GM18867 (cell line): ENCODE measurements at regions not wholly inside any gene's neighbourhood (a gene's known extent, or its start where the extent isn't known, plus 50 kb on each side); places are given as distances from the start of the nearest gene placed in this dataset.
"Not testable (repeated sequence)": the region's sequence is repeated elsewhere in the genome, so short reads cannot be mapped to it uniquely, and the experiment has no call there.

Experiments
- ATAC-seq: cut with Tn5 transposase; IDR thresholded peaks from one replicate; pipeline ENCODE4 v1.9.1; 2021; ENCODE audit warnings: mild to moderate bottlenecking, moderate library complexity; ENCODE audit not compliant: unreplicated experiment

GRCh38 chr9:61953108-61953507 lies 763.3 kb downstream of the SPATA31A7 start:
- not testable (repeated sequence) for ATAC-seq

- ATAC-seq, result not testable (repeated sequence)
Observed at GRCh38 chr9:61971635-61972034, 781.8 kb downstream of the SPATA31A7 start.

GRCh38 chr9:61974501-61974900 lies 784.7 kb downstream of the SPATA31A7 start:
- ATAC-seq, result not testable (repeated sequence)

GRCh38 chr9:61976318-61976717 lies 786.5 kb downstream of the SPATA31A7 start:
- not testable (repeated sequence) for ATAC-seq

DNA sequence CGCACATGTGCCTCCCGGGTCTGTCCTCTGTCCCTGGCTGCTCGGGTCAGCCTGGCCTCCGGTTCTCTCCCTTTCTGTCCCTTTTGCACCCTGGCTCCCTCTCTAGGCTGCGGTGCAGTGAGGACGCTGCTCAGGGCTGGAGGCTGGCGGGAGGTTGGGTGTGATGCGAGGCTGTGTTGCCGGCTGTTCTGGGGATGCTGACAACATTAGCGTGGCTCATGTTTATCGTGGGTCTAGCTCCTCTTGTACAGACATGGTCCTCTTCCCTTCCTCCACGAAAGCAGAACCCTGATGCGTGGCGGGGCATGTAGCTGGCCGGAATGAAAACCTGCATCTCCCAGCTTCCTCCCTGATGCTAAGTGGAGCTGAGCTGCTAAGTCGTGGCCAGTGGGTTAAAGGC lies 792.9 kb downstream of the SPATA31A7 start:
- not testable (repeated sequence) for ATAC-seq

DNA sequence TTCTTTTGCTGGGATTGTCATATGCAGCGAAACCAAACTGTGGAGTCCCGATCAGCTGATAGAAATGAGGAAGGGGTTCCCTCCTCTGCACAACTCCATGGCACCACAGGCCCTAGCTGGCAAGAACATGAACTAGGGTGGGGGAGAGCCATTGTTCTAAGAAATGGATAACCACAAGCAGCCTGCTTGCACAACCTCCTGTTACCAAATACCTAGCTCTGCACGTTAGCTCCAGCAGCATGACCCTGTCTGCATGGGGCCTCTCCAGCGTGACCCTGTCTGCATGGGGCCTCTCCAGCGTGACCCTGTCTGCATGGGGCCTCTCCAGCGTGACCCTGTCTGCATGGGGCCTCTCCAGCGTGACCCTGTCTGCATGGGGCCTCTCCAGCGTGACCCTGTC lies 793.6 kb downstream of the SPATA31A7 start:
- not testable (repeated sequence) for ATAC-seq

DNA sequence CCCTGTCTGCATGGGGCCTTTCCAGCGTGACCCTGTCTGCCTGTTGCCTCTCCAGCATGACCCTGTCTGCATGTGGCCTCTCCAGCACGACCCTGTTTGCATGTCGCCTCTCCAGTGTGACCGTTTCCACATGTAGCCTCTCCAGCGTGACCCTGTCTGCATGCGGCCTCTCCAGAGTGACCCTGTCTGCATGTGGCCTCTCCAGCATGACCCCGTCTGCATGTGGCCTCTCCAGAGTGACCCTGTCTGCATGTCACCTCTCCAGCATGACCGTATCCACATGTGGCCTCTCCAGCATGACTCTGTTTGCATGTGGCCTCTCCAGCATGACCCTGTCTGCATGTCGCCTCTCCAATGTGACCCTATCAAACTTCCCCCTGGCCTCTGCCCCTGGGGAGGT lies 794.1 kb downstream of the SPATA31A7 start:
- not testable (repeated sequence) for ATAC-seq

DNA sequence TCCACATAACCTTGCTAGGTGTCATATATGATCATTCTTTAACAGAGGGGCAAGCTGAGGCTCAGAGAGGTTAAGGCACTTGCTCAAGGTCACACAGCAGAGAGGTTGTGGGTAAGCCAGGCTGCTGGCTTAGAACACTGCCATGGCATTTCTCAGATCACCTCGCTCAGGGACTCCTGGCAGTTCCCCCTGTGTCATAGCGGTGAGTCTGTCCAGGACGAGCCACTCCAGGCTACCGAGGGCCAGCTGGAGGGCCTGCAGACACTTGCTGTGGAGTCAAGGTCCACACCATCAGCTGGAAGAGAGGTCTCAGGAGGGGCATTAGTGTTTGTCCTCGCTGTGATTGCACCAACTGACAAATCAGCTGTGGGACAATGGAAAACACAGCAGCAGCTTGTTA lies 794.7 kb downstream of the SPATA31A7 start:
- ATAC-seq, result not testable (repeated sequence)

DNA sequence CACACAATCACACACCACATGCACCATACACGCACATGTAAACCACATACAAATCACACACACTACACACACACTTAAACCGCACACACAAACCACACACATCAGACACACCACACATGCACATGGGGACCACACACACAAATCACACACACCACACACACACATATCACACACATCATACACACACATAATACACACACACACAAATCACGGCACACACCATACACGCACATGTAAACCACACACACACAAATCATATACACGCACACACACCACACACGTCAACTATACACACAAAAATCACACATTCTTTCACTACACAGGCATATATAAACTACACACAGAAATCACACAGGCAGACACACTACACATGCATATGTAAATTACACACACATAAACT lies 802.3 kb downstream of the SPATA31A7 start:
- not testable (repeated sequence) for ATAC-seq

DNA sequence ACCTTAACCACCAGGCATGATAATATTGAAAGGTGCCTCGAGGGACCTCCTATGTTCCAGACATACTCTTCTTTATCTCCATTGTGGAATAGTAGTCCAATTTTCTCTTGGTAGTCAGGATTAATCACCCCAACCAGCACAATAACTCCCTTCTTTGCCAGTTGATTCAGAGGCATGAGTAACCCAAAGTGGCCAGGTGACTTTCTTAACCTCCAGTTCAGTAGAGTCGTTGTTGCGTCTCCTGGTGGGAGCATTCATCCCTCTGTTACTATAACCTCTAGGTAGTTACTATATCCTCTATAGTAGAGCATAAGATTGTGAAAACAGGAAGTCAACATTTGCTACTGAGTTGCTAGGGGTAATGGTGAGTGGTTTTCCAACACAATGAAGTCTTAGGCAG lies 842.6 kb downstream of the SPATA31A7 start:
- not testable (repeated sequence) for ATAC-seq

DNA sequence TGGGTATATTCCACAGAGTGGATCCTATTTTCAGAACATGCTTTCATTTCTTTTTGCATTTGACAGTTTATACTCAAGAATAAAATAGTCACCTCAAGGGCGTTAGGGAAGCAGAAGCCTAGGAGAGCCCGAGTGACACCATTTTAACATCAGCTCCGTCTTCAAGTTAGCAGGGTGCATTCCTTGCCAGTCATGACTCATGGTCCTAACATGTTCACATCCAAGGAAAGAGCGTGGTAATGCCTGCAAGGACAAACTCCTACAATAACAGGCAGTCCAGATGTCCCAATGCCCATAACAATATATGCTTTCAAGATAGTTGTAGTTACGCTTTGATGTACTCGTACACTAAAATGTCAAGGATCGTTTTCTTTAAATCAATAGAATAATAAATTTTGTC lies 848.4 kb downstream of the SPATA31A7 start:
- not testable (repeated sequence) for ATAC-seq

GRCh38 chr9:62058155-62058554 lies 868.3 kb downstream of the SPATA31A7 start:
- not testable (repeated sequence) for ATAC-seq

DNA sequence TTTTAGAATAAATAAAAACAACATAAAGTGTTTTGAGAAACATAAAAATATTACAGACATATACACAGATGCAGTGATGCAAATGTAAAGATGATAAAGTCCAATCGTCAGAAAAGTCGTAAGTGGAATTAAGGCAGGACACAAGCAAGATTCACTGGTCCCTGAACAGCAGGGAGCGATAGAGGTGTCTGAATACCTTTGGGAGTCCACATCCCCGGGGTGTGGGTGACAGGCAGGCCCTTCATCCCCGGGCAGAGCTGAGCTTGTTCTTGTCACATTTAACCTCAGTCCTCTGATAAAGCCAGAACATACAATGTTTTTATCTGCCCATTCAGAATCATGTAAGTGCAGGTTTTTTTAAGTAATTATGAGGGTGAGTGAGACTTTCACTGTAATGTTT lies 881.2 kb downstream of the SPATA31A7 start:
- ATAC-seq, result not testable (repeated sequence)

DNA sequence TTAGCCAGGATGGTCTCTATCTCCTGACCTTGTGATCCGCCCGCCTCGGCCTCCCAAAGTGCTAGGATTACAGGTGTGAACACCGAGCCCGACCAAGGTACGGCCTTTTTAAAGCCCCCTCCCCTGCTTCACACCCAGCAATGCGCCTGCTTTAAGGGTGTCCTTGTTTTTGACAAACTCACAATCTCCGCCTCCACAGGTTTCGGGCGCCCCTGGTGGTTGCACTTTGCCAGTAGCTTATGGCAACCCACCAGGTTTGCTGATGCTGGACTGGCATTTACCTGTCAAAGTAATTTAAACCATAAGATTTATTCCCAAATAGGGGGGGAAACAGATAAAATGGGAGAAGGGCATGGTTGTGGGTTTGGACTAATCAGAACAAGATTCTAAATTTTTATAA lies 883.6 kb downstream of the SPATA31A7 start:
- ATAC-seq, result not testable (repeated sequence)

GRCh38 chr9:62084245-62084644 lies 894.4 kb downstream of the SPATA31A7 start:
- ATAC-seq, result not testable (repeated sequence)

- ATAC-seq, result not testable (repeated sequence)
Observed at GRCh38 chr9:62095714-62096345, 906.0 kb downstream of the SPATA31A7 start.

DNA sequence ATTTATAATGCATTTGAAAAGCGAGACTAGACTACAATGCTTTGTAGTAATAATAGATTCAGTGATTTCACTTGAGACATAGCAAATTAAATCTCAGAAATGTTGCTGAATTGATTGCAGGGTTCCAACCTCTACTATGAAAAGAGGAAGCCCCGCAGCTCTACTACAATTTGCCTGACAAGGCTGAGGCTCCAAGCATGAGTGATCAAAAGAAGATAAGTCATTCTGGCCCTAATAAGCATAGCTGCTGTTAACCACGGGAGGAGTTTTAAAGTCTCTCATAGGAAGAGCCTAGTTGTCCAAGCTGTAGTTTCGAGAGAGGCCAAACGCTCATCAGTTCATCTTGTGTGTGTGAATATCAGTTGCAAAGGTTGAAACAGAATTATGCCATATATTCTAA lies 920.6 kb downstream of the SPATA31A7 start:
- ATAC-seq, result peak; percentile 93

DNA sequence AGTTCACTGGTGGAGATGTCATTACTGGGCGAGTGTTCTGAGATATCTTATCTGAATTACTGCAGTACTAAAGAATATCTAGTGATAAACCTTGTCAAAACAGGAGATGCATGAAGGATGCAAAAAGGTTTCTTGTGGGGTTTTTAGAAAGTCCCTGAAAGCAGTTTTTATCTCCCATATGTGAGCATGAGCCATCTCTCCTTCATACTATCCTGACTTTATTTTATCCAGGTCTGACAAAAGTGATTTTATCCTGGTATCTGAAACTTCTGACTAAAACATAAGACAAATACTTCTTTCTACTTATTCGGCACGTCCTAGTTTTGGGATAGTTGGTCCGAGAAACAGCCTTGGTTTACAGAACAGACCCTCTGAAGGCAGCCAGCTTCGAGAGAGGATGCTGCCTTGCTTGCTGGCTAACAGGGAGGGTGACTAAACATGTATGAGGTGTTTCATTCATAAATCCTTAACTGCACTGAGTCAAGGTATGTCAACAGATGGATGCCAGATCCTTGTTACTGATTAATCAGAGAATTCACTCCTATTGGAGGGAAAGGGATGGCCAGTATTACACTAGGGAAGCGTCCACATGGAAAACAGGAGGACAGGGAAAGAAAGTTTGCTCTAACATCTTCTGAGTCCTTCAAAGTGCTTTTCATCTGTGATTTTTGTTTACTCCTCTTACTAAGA lies 927.3 kb downstream of the SPATA31A7 start:
- ATAC-seq, result not testable (repeated sequence)

DNA sequence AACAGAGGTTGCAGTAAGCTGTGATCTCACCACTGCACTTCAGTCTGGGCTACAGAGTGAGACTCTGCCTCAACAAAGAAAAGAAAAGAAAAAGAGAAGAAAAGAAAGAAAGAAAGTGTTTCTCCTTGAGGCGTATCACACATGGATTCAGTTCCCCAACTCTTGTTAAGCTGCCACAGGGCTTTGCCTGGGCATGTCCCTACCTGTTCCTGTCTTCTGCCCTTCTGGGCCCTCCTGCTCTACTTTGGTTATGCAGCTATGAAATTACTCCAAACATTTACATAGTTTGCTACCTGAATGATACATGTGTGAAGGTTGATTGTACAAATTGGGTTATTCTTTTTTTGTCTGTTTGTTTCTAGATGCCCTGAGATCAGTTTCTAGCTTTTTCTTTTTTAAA lies 929.8 kb downstream of the SPATA31A7 start:
- ATAC-seq, result not testable (repeated sequence)

GRCh38 chr9:62125631-62126611 lies 936.1 kb downstream of the SPATA31A7 start:
- ATAC-seq, result not testable (repeated sequence)

DNA sequence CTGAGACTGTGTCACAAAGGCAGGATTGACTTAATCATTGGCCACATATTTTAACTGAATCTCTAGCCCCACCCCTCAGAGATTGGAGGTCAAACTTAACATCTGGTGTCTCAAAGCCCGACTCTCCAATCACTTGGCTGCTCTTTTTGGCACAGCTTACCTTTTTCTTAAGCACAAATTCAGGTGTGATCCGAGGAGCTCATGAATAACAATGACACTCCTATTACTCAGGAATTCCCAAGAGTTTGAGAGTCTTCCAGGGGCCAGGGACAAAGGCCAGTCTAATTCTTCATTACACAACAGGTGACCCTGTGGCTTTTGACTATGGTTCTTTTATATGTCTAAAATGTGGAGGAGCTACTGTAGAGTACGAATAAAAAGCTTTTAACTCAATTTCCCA lies 945.2 kb downstream of the SPATA31A7 start:
- ATAC-seq, result not testable (repeated sequence)
